ENCODE measurements at regions not wholly inside any gene's neighbourhood (a gene's known extent, or its start where the extent isn't known, plus 50 kb on each side); places are given as distances from the start of the nearest gene placed in this dataset.
"Not testable (repeated sequence)": the region's sequence is repeated elsewhere in the genome, so short reads cannot be mapped to it uniquely, and the experiment has no call there.

GRCh38 chr1:149307640-149308039, 167.2 kb upstream of the NBPF19 start:
- TF ChIP-seq CTCF (conservative IDR thresholded peaks at IDR 0.05; ENCODE audit: low read length); EZH2phosphoT487 (IDR thresholded peaks at IDR 0.05; ENCODE audit: borderline replicate concordance, low read depth, low read length): not testable (repeated sequence)
